Transverse colon (tissue), 4 donors: ENCODE measurements at regions not wholly inside any gene's neighbourhood (a gene's known extent, or its start where the extent isn't known, plus 50 kb on each side); places are given as distances from the start of the nearest gene placed in this dataset.

ENCODE experiments used
- DNase-seq: peaks from one replicate; pipeline ENCODE4 v3.0.0-alpha.2; 2019
- H3K27ac ChIP-seq, 4 donors: fragments of 200-600 bp; sonication (generic); 2 replicates each; pipeline ENCODE4 v1.5.1; 2016 to 2018; ENCODE audit warnings: inconsistent platforms in 4 of 4
- H3K27me3 ChIP-seq: fragments of 200-600 bp; sonication (generic); 2 replicates; pipeline ENCODE4 v1.5.1; 2017; ENCODE audit warnings: inconsistent platforms
- H3K36me3 ChIP-seq, 4 donors: fragments of 200-600 bp; sonication (generic); 2 replicates each; pipeline ENCODE4 v1.5.1; 2017 to 2019; ENCODE audit warnings: inconsistent platforms in 4 of 4
- H3K4me1 ChIP-seq, 4 donors: fragments of 200-600 bp; sonication (generic); 2 replicates each; pipeline ENCODE4 v1.5.1; 2017 to 2020; ENCODE audit warnings: inconsistent platforms in 4 of 4
- H3K4me3 ChIP-seq, 4 donors: fragments of 200-600 bp; sonication (generic); 1 replicate in 1 of 4; 2 replicates in 3 of 4; pipeline versions ENCODE4 v1.5.1 to v1.6.1; 2017 to 2019; ENCODE audit warnings: inconsistent platforms in 4 of 4
- H3K9me3 ChIP-seq, 2 donors: fragments of 200-600 bp; sonication (generic); 2 replicates each; pipeline ENCODE4 v1.5.1; 2017 to 2019; ENCODE audit warnings: inconsistent platforms in 2 of 2
- EP300 ChIP-seq: sonication (generic); formaldehyde crosslinking; IDR thresholded peaks from one replicate; pipeline ENCODE4 v1.6.1; 2017; ENCODE audit warnings: antibody characterized with exemption, low read depth
- POLR2A ChIP-seq: fragments of 450-650 bp; IDR thresholded peaks from one replicate; pipeline ENCODE4 v1.6.1; 2016; ENCODE audit warnings: antibody characterized with exemption, mild to moderate bottlenecking, moderate library complexity
- POLR2AphosphoS5 ChIP-seq, 3 donors: sonication (generic); formaldehyde crosslinking; IDR thresholded peaks; one replicate each; pipeline ENCODE4 v1.6.1; 2016; ENCODE audit warnings: antibody characterized with exemption in 3 of 3
- WGBS, 2 donors: methylation state at CpG; one replicate each; pipeline ENCODE4 v1.1.5; 2018; ENCODE audit warnings: low coverage in 1 of 2; 5-methylcytosine and 5-hydroxymethylcytosine counted together
- in situ Hi-C, 4 donors: fragments of 200-750 bp; cut with MboI; loops; one replicate each; pipeline versions ENCODE4 v1.15.0 to v1.15.1; 2017; ENCODE audit warnings: low sequenced_read_pairs in 3 of 4, low pct_ligation_motif_present in 1 of 4, low pct_unique_long_range_greater_than_20kb in 1 of 4
- intact Hi-C: fragments of 100-400 bp; cut with DNase I; formaldehyde crosslinking; loops from one replicate; pipeline ENCODE4 v1.15.1; 2023; ENCODE audit warnings: low total_unique reads
- TF ChIP-seq, protein P1 (sequence below), 5 experiments: fragments of 200-600 bp in 3 of 5; fragments of 450-650 bp in 2 of 5; sonication (generic) in 3 of 5; IDR thresholded peaks; 1 replicate in 2 of 5; 2 replicates in 3 of 5; pipeline ENCODE4 v1.5.1; 2016 to 2017; ENCODE audit warnings: antibody characterized with exemption in 5 of 5, inconsistent platforms in 3 of 5, mild to moderate bottlenecking in 2 of 5, moderate library complexity in 1 of 5

DNA sequence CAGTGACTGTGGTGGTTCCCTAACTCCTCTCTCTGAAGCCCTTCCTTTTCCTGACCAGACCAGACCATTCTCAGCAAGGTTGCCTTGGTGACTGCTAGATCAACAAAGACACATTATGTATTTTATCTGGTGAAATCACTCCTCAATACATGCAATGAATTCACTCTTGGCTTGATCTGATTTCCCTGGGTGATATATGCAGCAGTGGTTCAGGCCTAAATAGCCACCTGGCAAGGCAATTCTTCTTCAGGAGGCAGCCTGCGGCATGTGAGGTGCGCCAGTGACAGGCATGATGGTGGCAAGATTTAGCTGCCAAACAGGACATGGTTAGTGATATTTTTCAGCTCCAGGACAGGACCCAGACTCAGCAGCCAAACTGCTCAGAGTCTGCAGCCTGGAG is 350.3 kb upstream of the CCDC196 start:
- Histone ChIP-seq H3K9me3 (no peaks in the 10 kb centered on the region), H3K27me3 (no peaks in the 10 kb centered on the region), H3K4me3 (no peak overlapping the region), H3K4me1 (no peaks in the 10 kb centered on the region), H3K36me3 (no peaks in the 10 kb centered on the region), H3K27ac (no peak overlapping the region)
- in situ Hi-C loops (no loop called here), intact Hi-C loops (no loop called here)
- DNase-seq, result no peak
- no peak for TF ChIP-seq POLR2AphosphoS5 (IDR thresholded peaks at IDR 0.05)
- TF ChIP-seq POLR2A, result no peak
- TF ChIP-seq, protein P1, sequence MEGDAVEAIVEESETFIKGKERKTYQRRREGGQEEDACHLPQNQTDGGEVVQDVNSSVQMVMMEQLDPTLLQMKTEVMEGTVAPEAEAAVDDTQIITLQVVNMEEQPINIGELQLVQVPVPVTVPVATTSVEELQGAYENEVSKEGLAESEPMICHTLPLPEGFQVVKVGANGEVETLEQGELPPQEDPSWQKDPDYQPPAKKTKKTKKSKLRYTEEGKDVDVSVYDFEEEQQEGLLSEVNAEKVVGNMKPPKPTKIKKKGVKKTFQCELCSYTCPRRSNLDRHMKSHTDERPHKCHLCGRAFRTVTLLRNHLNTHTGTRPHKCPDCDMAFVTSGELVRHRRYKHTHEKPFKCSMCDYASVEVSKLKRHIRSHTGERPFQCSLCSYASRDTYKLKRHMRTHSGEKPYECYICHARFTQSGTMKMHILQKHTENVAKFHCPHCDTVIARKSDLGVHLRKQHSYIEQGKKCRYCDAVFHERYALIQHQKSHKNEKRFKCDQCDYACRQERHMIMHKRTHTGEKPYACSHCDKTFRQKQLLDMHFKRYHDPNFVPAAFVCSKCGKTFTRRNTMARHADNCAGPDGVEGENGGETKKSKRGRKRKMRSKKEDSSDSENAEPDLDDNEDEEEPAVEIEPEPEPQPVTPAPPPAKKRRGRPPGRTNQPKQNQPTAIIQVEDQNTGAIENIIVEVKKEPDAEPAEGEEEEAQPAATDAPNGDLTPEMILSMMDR (IDR thresholded peaks at IDR 0.05), result no peak
- TF ChIP-seq EP300, result no peak
- 94% methylated on average over 2 of the region's 2 CpGs; no CpG with 5 or more reads in 1 of the 2 donors for WGBS, 2 donors

- no peaks in the 10 kb centered on the region for H3K4me1 ChIP-seq
- H3K9me3 ChIP-seq, result no peaks in the 10 kb centered on the region
- in situ Hi-C loops, result no loop called here
- H3K4me3 ChIP-seq, result no peak overlapping the region
- DNase-seq, result no peak
- no peak overlapping the region for H3K27ac ChIP-seq
- no peaks in the 10 kb centered on the region for H3K27me3 ChIP-seq
- TF ChIP-seq, protein P1 (IDR thresholded peaks at IDR 0.05), result no peak
- TF ChIP-seq POLR2AphosphoS5 (IDR thresholded peaks at IDR 0.05), result no peak
- no peak for TF ChIP-seq EP300
- no peak for TF ChIP-seq POLR2A
- WGBS, 2 donors, result 70 to 79% methylated on average over 2 to 8 of the region's 8 CpGs
- no peaks in the 10 kb centered on the region for H3K36me3 ChIP-seq
- intact Hi-C loops, result no loop called here
Measured at GRCh38 chr14:66137081-66137480, 349.1 kb upstream of the CCDC196 start.

DNA sequence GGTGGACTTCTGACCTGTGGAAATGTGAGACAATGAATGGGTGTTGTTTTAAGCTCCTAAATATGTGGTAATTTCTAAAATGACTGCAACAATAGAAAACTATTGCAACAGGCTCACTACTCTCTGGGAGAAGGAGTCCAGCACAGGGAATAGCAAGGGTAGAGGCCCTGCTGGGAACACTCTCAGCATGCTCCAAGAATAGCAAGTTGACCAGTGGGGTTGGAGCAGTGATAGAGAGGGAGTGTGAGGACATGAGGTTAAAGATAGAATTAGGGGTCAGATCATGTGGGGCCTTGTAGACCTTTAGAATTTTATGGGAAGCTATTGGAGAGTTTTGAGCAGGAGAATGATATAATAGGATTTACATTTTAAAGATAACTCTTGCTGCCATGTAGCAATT is 346.7 kb upstream of the CCDC196 start:
- TF ChIP-seq, protein P1 (IDR thresholded peaks at IDR 0.05), result no peak
- TF ChIP-seq POLR2A (no peak), POLR2AphosphoS5 (IDR thresholded peaks at IDR 0.05) (no peak)

GRCh38 chr14:66140213-66140918 is 345.8 kb upstream of the CCDC196 start:
- Histone ChIP-seq H3K4me1 (no peaks in the 10 kb centered on the region), H3K27me3 (no peaks in the 10 kb centered on the region), H3K27ac (no peak overlapping the region), H3K4me3 (no peak overlapping the region), H3K36me3 (no peaks in the 10 kb centered on the region), H3K9me3 (no peaks in the 10 kb centered on the region)
- DNase-seq, result no peak
- WGBS, 2 donors, result 74 to 96% methylated on average over 3 to 6 of the region's 6 CpGs
- intact Hi-C loops (no loop called here), in situ Hi-C loops (no loop called here)
- TF ChIP-seq, protein P1 (IDR thresholded peaks at IDR 0.05), result no peak
- TF ChIP-seq EP300, result no peak
- no peak for TF ChIP-seq POLR2A
- TF ChIP-seq POLR2AphosphoS5 (IDR thresholded peaks at IDR 0.05), result no peak

More for the DNA sequence above, 346.7 kb upstream of the CCDC196 start:
- Histone ChIP-seq H3K27me3 (no peaks in the 10 kb centered on the region), H3K4me1 (no peaks in the 10 kb centered on the region), H3K9me3 (no peaks in the 10 kb centered on the region), H3K27ac (no peak overlapping the region), H3K4me3 (no peak overlapping the region), H3K36me3 (no peaks in the 10 kb centered on the region)
- DNase-seq, result no peak
- intact Hi-C loops, result no loop called here
- in situ Hi-C loops, result no loop called here
